GM19351 (cell line): ENCODE measurements at regions not wholly inside any gene's neighbourhood (a gene's known extent, or its start where the extent isn't known, plus 50 kb on each side); places are given as distances from the start of the nearest gene placed in this dataset.
"Not testable (repeated sequence)": the region's sequence is repeated elsewhere in the genome, so short reads cannot be mapped to it uniquely, and the experiment has no call there.

Experiments used
- ATAC-seq: cut with Tn5 transposase; IDR thresholded peaks from one replicate; pipeline ENCODE4 v1.9.1; 2021; ENCODE audit warnings: mild to moderate bottlenecking, moderate library complexity; ENCODE audit not compliant: unreplicated experiment

GRCh38 chr4:132076829-132077228 lies 1072.3 kb upstream of the PCDH10 start:
- ATAC-seq = no peak

- ATAC-seq = no peak
Observed at GRCh38 chr4:132085105-132085504, 1064.0 kb upstream of the PCDH10 start.

GRCh38 chr4:132094017-132094416 lies 1055.1 kb upstream of the PCDH10 start:
- no peak for ATAC-seq

GRCh38 chr4:132097041-132097440 lies 1052.1 kb upstream of the PCDH10 start:
- no peak for ATAC-seq

- ATAC-seq = no peak
Observed at GRCh38 chr4:132101526-132101925, 1047.6 kb upstream of the PCDH10 start.

- ATAC-seq = no peak
Observed at GRCh38 chr4:132108784-132109183, 1040.3 kb upstream of the PCDH10 start.

- ATAC-seq = no peak
Observed at GRCh38 chr4:132114885-132115284, 1034.2 kb upstream of the PCDH10 start.

- ATAC-seq = not testable (repeated sequence)
Observed at GRCh38 chr4:132122741-132123140, 1026.4 kb upstream of the PCDH10 start.

GRCh38 chr4:132123870-132124623 lies 1025.0 kb upstream of the PCDH10 start:
- ATAC-seq = no peak

GRCh38 chr4:132124624-132124974 lies 1024.5 kb upstream of the PCDH10 start:
- no peak for ATAC-seq

- no peak for ATAC-seq
Observed at GRCh38 chr4:132125131-132125530, 1024.0 kb upstream of the PCDH10 start.

GRCh38 chr4:132132433-132132832 lies 1016.7 kb upstream of the PCDH10 start:
- ATAC-seq = no peak

GRCh38 chr4:132169660-132170059 lies 979.4 kb upstream of the PCDH10 start:
- ATAC-seq = no peak

- ATAC-seq = no peak
Observed at GRCh38 chr4:132180020-132180427, 969.1 kb upstream of the PCDH10 start.

GRCh38 chr4:132195176-132195575 lies 953.9 kb upstream of the PCDH10 start:
- ATAC-seq = no peak

GRCh38 chr4:132203618-132204017 lies 945.5 kb upstream of the PCDH10 start:
- no peak for ATAC-seq

- ATAC-seq = no peak
Observed at GRCh38 chr4:132214519-132214918, 934.6 kb upstream of the PCDH10 start.

GRCh38 chr4:132218406-132218805 lies 930.7 kb upstream of the PCDH10 start:
- no peak for ATAC-seq

GRCh38 chr4:132227151-132227856 lies 921.8 kb upstream of the PCDH10 start:
- no peak for ATAC-seq

- not testable (repeated sequence) for ATAC-seq
Observed at GRCh38 chr4:132227857-132228165, 921.3 kb upstream of the PCDH10 start.

- ATAC-seq = no peak
Observed at GRCh38 chr4:132228676-132229075, 920.4 kb upstream of the PCDH10 start.

GRCh38 chr4:132230025-132230424 lies 919.1 kb upstream of the PCDH10 start:
- no peak for ATAC-seq

GRCh38 chr4:132238697-132239096 lies 910.4 kb upstream of the PCDH10 start:
- ATAC-seq = no peak
